ENCODE measurements at regions not wholly inside any gene's neighbourhood (a gene's known extent, or its start where the extent isn't known, plus 50 kb on each side); places are given as distances from the start of the nearest gene placed in this dataset.

- H3K23me2 ChIP-seq (ENCODE audit: insufficient read length, low read depth, low read length, poor library complexity, severe bottlenecking), result no peaks in the 10 kb centered on the region
- TF ChIP-seq CTCF (conservative IDR thresholded peaks at IDR 0.05), result no peak
Observed at GRCh38 chr3:175914785-175915184, 1055.7 kb downstream of the NAALADL2 start.

More at GRCh38 chr3:175914785-175915184, 1055.7 kb downstream of the NAALADL2 start:
- no peak overlapping the region for H4K5ac ChIP-seq (ENCODE audit: insufficient read length, low read depth, low read length)
- Mint-ChIP-seq H3K4me1 (peaks cover 0 to 2% of the 10 kb centered on the region in 2 experiments; a peak in 1 of 4 replicates), H3K27me3 (ENCODE audit: low read depth) (no peaks in the 10 kb centered on the region), H3K27ac (no peak overlapping the region), H3K9me3 (peaks cover 19 to 22% of the 10 kb centered on the region in 2 experiments), H3K36me3 (ENCODE audit: insufficient read depth in 1 of 3, low read depth in 3 of 3) (peaks cover 3 to 19% (median 11%) of the 10 kb centered on the region in 3 experiments; a peak in 5 of 7 replicates), H3K4me3 (no peak overlapping the region)
- no peaks in the 10 kb centered on the region for H3K79me1 ChIP-seq (ENCODE audit: insufficient read depth, low read depth, low read length, poor library complexity, severe bottlenecking)
- no peak overlapping the region for H3K4ac ChIP-seq (ENCODE audit: low read depth, low read length)
- H2AFZ ChIP-seq (ENCODE audit: low read length), result no peak overlapping the region
- H2BK20ac ChIP-seq (ENCODE audit: low read depth, low read length, poor library complexity, severe bottlenecking), result no peak overlapping the region
- no peak overlapping the region for H3K23ac ChIP-seq (ENCODE audit: insufficient read length, low read depth, low read length)
- H3K79me2 ChIP-seq (ENCODE audit: insufficient read depth, low read length), result no peaks in the 10 kb centered on the region
- no peak overlapping the region for H3K27ac ChIP-seq (ENCODE audit: insufficient read length, low read depth, low read length)
- H2BK15ac ChIP-seq (ENCODE audit: low read depth, low read length), result no peak overlapping the region
- no peak overlapping the region for H3K4me2 ChIP-seq (ENCODE audit: insufficient read depth, insufficient read length, low read length)
- H4K20me1 ChIP-seq (ENCODE audit: control insufficient read depth, insufficient read depth, insufficient read length), result no peaks in the 10 kb centered on the region
- no peak overlapping the region for H2BK12ac ChIP-seq (ENCODE audit: insufficient read length, low read depth, low read length)
- peaks cover 10% of the 10 kb centered on the region for H3K9me3 ChIP-seq (ENCODE audit: control insufficient read depth, low read depth, low read length)
- DNase-seq, result no peak
- H2BK5ac ChIP-seq (ENCODE audit: insufficient read length, low read length), result no peak overlapping the region
- no peak overlapping the region for H3T11ph ChIP-seq (ENCODE audit: low read length)
- no peak overlapping the region for H2AK5ac ChIP-seq (ENCODE audit: insufficient read length, low read length)
- no peaks in the 10 kb centered on the region for H3K27me3 ChIP-seq (ENCODE audit: insufficient read depth, low read length)
- no peak overlapping the region for H3K14ac ChIP-seq (ENCODE audit: insufficient read depth, low read length)
- no peak overlapping the region for H4K8ac ChIP-seq (replicated peaks; ENCODE audit: insufficient read length, low read depth, low read length)
- no peak overlapping the region for H2BK120ac ChIP-seq (ENCODE audit: low read depth, low read length, poor library complexity, severe bottlenecking)
- H3K18ac ChIP-seq (ENCODE audit: insufficient read length, low read depth, low read length), result no peak overlapping the region
- no peak overlapping the region for H3K9ac ChIP-seq (ENCODE audit: extremely low read depth, insufficient read length, low read length)
- no peak overlapping the region for H4K91ac ChIP-seq (ENCODE audit: insufficient read length, low read depth, low read length)
- H3K56ac ChIP-seq (ENCODE audit: insufficient read length, low read depth, low read length), result no peak overlapping the region
- no peaks in the 10 kb centered on the region for H3K4me1 ChIP-seq (ENCODE audit: insufficient read depth, low read length)

Measured in H9 (cell line).